Progenitor cell of endocrine pancreas (in vitro differentiated cells): ENCODE measurements at regions not wholly inside any gene's neighbourhood (a gene's known extent, or its start where the extent isn't known, plus 50 kb on each side); places are given as distances from the start of the nearest gene placed in this dataset.
"Not testable (repeated sequence)": the region's sequence is repeated elsewhere in the genome, so short reads cannot be mapped to it uniquely, and the experiment has no call there.

Source experiments
- DNase-seq: peaks from one replicate; pipeline ENCODE4 v3.0.0; 2021; ENCODE audit warnings: low spot score; ENCODE audit not compliant: unreplicated experiment
- H3K27ac Mint-ChIP-seq: 2 replicates; pipeline ENCODE4 v1.8.0; 2021; ENCODE audit warnings: mild to moderate bottlenecking, moderate library complexity, mixed read lengths
- H3K27me3 Mint-ChIP-seq: 2 replicates; pipeline ENCODE4 v1.8.0; 2021; ENCODE audit warnings: mixed read lengths
- H3K36me3 Mint-ChIP-seq: 2 replicates; pipeline ENCODE4 v1.8.0; 2022; ENCODE audit warnings: mixed read lengths; ENCODE audit not compliant: insufficient read depth
- H3K4me1 Mint-ChIP-seq: 2 replicates; pipeline ENCODE4 v1.8.0; 2021; ENCODE audit warnings: low read depth, mixed read lengths
- H3K4me3 Mint-ChIP-seq: 2 replicates; pipeline ENCODE4 v1.8.0; 2021; ENCODE audit warnings: low read depth, mild to moderate bottlenecking, moderate library complexity, mixed read lengths
- H3K9me3 Mint-ChIP-seq: 2 replicates; pipeline ENCODE4 v1.8.0; 2021; ENCODE audit warnings: low read depth, mixed read lengths
- TF ChIP-seq, protein P1 (sequence below): fragments of 200-600 bp; sonication (generic); IDR thresholded peaks from one replicate; pipeline ENCODE4 v1.5.0; 2021; ENCODE audit warnings: antibody characterized with exemption, mild to moderate bottlenecking; ENCODE audit not compliant: unreplicated experiment

DNA sequence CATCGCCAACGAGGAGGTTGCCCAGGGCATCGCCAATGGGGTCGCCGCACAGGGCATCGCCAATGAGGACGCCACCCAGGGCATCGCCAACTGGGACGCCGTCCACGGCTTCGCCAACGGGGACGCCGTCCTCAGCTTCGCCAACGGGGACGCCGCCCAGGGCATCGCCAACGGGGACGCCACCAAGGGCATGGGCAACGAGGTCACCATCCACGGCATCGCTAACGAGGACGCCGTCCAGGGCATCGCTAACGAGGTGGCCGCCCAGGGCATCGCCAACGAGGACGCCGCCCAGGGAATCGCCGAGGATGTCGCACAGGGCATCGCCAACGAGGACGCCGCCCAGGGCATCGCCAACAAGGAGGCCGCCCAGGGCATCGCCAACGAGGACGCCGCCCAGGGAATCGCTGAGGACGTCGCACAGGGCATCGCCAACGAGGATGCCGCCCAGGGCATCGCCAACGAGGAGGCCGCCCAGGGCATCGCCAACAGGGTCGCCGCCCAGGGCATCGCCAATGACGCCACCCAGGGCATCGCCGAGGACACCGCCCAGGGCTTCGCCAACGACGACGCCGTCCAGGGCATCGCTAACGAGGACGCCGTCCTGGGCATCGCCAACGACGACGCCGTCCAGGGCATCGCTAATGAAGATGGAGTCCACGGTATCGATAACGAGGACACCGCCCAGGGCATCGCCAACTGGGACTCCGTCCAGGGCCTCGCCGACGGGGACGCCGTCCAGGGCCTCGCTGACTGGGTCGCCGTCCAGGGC is 945.7 kb downstream of the TUBA3C start:
- Mint-ChIP-seq H3K27me3 (no peaks in the 10 kb centered on the region), H3K4me1 (no peaks in the 10 kb centered on the region), H3K36me3 (no peaks in the 10 kb centered on the region), H3K27ac (no peak overlapping the region), H3K4me3 (no peak overlapping the region), H3K9me3 (peaks cover 10% of the 10 kb centered on the region)
- TF ChIP-seq, protein P1, sequence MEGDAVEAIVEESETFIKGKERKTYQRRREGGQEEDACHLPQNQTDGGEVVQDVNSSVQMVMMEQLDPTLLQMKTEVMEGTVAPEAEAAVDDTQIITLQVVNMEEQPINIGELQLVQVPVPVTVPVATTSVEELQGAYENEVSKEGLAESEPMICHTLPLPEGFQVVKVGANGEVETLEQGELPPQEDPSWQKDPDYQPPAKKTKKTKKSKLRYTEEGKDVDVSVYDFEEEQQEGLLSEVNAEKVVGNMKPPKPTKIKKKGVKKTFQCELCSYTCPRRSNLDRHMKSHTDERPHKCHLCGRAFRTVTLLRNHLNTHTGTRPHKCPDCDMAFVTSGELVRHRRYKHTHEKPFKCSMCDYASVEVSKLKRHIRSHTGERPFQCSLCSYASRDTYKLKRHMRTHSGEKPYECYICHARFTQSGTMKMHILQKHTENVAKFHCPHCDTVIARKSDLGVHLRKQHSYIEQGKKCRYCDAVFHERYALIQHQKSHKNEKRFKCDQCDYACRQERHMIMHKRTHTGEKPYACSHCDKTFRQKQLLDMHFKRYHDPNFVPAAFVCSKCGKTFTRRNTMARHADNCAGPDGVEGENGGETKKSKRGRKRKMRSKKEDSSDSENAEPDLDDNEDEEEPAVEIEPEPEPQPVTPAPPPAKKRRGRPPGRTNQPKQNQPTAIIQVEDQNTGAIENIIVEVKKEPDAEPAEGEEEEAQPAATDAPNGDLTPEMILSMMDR = no peak
- no peak for DNase-seq

DNA sequence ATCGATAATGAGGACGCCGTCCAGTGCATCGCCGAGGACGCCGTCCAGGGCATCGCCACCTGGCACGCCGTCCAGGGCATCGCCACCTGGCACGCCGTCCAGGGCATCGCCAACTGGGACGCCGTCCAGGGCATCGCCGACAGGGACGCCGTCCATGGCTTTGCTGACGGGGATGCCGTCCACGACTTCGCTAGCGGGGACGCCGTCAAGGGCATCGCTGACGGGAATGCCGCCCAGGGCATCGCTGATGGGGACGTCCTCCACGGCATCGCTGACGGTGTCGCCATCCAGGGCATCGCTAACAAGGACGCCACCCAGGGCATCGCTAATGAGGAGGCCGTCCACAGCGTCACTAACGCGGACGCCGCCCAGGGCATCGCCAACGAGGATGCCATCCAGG is 946.5 kb downstream of the TUBA3C start:
- H3K4me3 Mint-ChIP-seq = no peak overlapping the region
- H3K27ac Mint-ChIP-seq = no peak overlapping the region
- H3K36me3 Mint-ChIP-seq = no peaks in the 10 kb centered on the region
- H3K9me3 Mint-ChIP-seq = peaks cover 8% of the 10 kb centered on the region
- TF ChIP-seq, protein P1 = no peak
- no peaks in the 10 kb centered on the region for H3K27me3 Mint-ChIP-seq
- no peak for DNase-seq
- H3K4me1 Mint-ChIP-seq = no peaks in the 10 kb centered on the region

DNA sequence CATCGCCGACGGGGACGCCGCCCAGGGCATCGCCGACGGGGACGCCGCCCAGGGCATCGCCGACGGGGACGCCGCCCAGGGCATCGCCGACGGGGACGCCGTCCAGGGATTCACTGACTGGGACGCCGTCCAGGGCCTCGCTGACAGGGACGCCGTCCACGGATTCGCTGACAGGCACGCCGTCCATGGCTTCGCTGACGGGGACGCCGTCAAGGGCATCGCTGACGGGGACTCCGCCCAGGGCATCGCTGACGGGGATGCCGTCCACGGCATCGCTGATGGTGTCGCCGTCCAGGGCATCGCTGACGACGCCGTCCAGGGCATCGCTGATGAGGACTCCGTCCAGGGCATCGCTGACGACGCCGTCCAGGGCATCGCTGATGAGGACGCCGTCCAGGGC is 947.2 kb downstream of the TUBA3C start:
- not testable (repeated sequence) for H3K9me3 Mint-ChIP-seq, DNase-seq, H3K27ac Mint-ChIP-seq, H3K4me1 Mint-ChIP-seq, H3K27me3 Mint-ChIP-seq, H3K36me3 Mint-ChIP-seq, H3K4me3 Mint-ChIP-seq

DNA sequence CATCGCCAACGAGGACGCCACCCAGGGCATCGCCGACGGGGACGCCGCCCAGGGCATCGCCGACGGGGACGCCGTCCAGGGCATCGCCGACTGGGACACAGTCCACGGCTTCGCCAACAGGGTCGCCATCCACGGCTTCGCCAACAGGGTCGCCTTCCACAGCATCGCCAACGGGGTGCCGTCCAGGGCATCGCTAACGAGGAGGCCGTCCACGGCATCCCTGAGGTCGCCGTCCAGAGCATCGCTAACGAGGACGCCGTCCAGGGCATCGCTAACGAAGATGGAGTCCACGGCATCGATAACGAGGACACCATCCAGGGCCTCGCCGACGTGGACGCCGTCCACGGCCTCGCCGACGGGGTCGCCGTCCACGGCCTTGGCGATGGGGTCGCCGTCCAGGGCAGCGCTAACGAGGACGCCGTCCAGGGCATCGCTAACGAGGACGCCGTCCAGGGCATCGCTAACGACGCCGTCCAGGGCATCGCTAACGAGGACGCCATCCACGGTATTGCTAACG is 947.8 kb downstream of the TUBA3C start:
- no peak for DNase-seq
- H3K4me3 Mint-ChIP-seq = no peak overlapping the region
- H3K27me3 Mint-ChIP-seq = no peaks in the 10 kb centered on the region
- H3K4me1 Mint-ChIP-seq = no peaks in the 10 kb centered on the region
- H3K27ac Mint-ChIP-seq = no peak overlapping the region
- H3K9me3 Mint-ChIP-seq = peaks cover 3% of the 10 kb centered on the region
- TF ChIP-seq, protein P1 = no peak
- no peaks in the 10 kb centered on the region for H3K36me3 Mint-ChIP-seq

DNA sequence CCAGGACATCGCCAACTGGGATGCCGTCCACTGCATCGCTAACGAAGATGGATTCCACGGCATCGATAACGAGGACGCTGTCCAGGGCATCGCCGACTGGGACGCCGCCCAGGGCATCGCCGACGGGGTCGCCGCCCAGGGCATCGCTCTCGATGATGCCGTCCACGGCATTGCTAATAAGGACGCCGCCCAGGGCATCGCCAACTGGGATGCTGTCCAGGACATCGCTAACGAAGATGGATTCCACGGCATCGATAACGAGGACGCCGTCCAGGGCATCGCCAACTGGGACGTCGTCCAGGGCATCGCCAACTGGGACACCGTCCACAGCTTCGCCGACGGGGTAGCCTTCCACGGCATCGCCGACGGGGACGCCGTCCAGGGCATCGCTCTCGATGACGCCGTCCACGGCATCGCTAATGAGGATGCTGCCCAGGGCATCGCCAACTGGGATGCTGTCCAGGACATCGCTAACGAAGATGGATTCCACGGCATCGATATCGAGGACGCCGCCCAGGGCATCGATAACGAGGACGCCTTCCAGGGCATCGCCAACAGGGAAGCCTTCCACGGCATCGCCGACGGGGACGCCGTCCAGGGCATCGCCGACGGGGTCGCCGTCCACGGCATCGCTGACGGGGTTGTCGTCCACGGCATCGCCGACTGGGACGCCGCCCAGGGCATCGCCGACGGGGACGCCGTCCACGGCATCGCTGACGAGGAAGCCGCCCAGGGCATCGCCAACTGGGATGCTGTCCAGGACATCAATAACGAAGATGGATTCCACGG is 948.4 kb downstream of the TUBA3C start:
- no peaks in the 10 kb centered on the region for H3K36me3 Mint-ChIP-seq
- H3K27ac Mint-ChIP-seq = no peak overlapping the region
- no peaks in the 10 kb centered on the region for H3K27me3 Mint-ChIP-seq
- H3K9me3 Mint-ChIP-seq = no peaks in the 10 kb centered on the region
- H3K4me3 Mint-ChIP-seq = no peak overlapping the region
- no peaks in the 10 kb centered on the region for H3K4me1 Mint-ChIP-seq
- TF ChIP-seq, protein P1 = no peak
- DNase-seq = no peak
